ENCODE measurements at regions not wholly inside any gene's neighbourhood (a gene's known extent, or its start where the extent isn't known, plus 50 kb on each side); places are given as distances from the start of the nearest gene placed in this dataset.

DNA sequence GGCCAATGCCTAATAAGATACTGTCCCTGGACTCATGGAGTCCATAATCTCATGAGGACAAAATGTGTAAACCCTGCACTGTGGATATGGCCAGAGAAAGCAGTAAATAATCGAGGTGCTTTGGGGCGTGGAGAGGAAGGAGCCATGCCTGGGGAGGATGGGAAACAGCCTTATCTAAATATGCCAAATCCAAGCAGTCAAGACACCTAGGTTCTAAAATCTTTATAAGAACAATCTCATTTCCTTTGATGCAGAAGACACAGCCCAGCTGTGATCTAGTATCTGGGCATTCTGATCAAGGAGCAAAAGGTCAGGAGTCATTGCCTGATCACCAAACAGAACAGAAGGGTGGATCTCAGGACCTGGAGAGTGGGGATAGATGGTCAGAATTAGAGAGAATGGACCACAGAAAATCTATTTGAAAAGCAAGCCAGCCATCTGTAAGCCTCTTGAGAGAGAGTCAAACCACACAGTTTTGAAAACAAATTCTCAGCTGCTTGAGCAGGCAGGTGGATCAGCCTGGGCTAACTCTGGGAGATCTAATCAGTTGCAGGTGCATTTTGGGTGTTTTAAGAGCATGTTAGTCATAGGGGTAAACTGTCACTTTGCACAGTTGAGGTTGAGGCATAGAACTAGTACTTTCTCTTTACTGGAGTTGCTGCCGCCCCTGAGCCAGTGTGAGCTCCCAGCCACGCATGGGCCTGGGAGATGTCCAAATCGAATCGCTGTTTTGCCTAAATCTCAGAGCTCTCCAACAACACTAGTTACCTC lies 130.8 kb upstream of the TNFAIP3 start:
- no peak overlapping the region for H3K4me3 Mint-ChIP-seq
- 62% methylated on average over 4 of the region's 6 CpGs for WGBS (ENCODE audit: insufficient coverage)
- H2AFZ ChIP-seq (ENCODE audit: insufficient read depth, low read depth, low read length, poor library complexity, severe bottlenecking) = no peak overlapping the region
- peaks cover 3% of the 10 kb centered on the region for H3K27me3 Mint-ChIP-seq
- peaks cover 16% of the 10 kb centered on the region for H3K4me1 Mint-ChIP-seq
- no peaks in the 10 kb centered on the region for H3K9me3 Mint-ChIP-seq (ENCODE audit: insufficient read depth)
- no peaks in the 10 kb centered on the region for H3K9me3 ChIP-seq (ENCODE audit: control extremely low read depth in 1 of 3, control insufficient read depth in 2 of 3, insufficient read depth in 1 of 3, low read length in 2 of 3)
- H3K27me3 ChIP-seq (replicated peaks in 1 of 4; ENCODE audit: control extremely low read depth in 1 of 4, control insufficient read depth in 3 of 4, insufficient read depth in 4 of 4, low read length in 3 of 4) = no peaks in the 10 kb centered on the region
- no peak overlapping the region for H3K4me3 ChIP-seq (ENCODE audit: control extremely low read depth in 1 of 5, extremely low read depth in 1 of 5, insufficient read depth in 1 of 5, low read depth in 2 of 5, low read length in 4 of 5)
- ChIA-PET CTCF (no interaction called here), POLR2A (no interaction called here)
- H4K20me1 ChIP-seq (ENCODE audit: control insufficient read depth, insufficient read depth, low read length, poor library complexity, severe bottlenecking) = no peaks in the 10 kb centered on the region
- H3K27ac Mint-ChIP-seq = peak overlapping the region; percentile 54
- no peaks in the 10 kb centered on the region for H3K79me2 ChIP-seq (ENCODE audit: control insufficient read depth, insufficient read depth, low read length)
- intact Hi-C loops (cut with micrococcal nuclease) = no loop called here
- no peak overlapping the region for H3K9ac ChIP-seq (ENCODE audit: low read length)
- ATAC-seq (ENCODE audit: low read depth) (peak; percentile 65), DNase-seq (no peak)
- peaks cover 7 to 9% of the 10 kb centered on the region in 2 donors for H3K4me1 ChIP-seq (ENCODE audit: control insufficient read depth in 2 of 2, insufficient read depth in 2 of 2, low read length in 2 of 2)
- H3K36me3 ChIP-seq (replicated peaks in 1 of 2; ENCODE audit: control extremely low read depth in 1 of 2, control insufficient read depth in 1 of 2, extremely low read depth in 1 of 2, insufficient read depth in 2 of 2, low read length in 1 of 2) = no peaks in the 10 kb centered on the region
- no peak overlapping the region for H3K27ac ChIP-seq (ENCODE audit: low read length in 2 of 2)
- H3K4me2 ChIP-seq (replicated peaks; ENCODE audit: low read depth, low read length, poor library complexity, severe bottlenecking) = no peak overlapping the region
- no peak for TF ChIP-seq EZH2 (IDR thresholded peaks at IDR 0.05; ENCODE audit: borderline replicate concordance, insufficient read depth, low read depth, low read length, poor library complexity, severe bottlenecking)
- TF ChIP-seq, protein P1, sequence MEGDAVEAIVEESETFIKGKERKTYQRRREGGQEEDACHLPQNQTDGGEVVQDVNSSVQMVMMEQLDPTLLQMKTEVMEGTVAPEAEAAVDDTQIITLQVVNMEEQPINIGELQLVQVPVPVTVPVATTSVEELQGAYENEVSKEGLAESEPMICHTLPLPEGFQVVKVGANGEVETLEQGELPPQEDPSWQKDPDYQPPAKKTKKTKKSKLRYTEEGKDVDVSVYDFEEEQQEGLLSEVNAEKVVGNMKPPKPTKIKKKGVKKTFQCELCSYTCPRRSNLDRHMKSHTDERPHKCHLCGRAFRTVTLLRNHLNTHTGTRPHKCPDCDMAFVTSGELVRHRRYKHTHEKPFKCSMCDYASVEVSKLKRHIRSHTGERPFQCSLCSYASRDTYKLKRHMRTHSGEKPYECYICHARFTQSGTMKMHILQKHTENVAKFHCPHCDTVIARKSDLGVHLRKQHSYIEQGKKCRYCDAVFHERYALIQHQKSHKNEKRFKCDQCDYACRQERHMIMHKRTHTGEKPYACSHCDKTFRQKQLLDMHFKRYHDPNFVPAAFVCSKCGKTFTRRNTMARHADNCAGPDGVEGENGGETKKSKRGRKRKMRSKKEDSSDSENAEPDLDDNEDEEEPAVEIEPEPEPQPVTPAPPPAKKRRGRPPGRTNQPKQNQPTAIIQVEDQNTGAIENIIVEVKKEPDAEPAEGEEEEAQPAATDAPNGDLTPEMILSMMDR (IDR thresholded peaks at IDR 0.05) = no peak

DNA sequence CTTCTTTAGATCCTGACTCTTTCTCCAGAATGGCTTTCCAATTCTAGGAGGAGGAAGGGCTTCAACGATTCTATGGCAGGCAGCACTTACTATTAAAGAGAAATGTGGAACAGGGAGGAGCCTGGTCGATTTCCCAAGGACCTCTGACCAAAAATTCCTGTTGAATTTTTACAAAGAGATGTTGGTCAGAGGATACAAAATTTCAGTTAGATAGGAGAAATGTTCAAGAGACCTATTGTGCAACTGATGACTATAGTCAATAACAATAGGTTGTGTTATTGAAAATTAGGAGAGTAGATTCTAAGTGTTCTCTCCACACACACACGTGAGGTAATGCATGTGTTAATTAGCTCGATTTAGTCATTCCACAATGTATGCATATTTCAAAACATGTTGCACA lies 130.1 kb upstream of the TNFAIP3 start:
- TF ChIP-seq EZH2 (IDR thresholded peaks at IDR 0.05; ENCODE audit: borderline replicate concordance, insufficient read depth, low read depth, low read length, poor library complexity, severe bottlenecking) = no peak
- TF ChIP-seq, protein P1 (IDR thresholded peaks at IDR 0.05) = no peak
- Histone ChIP-seq H2AFZ (ENCODE audit: insufficient read depth, low read depth, low read length, poor library complexity, severe bottlenecking) (no peak overlapping the region), H3K4me2 (replicated peaks; ENCODE audit: low read depth, low read length, poor library complexity, severe bottlenecking) (no peak overlapping the region), H3K4me3 (ENCODE audit: control extremely low read depth in 1 of 5, extremely low read depth in 1 of 5, insufficient read depth in 1 of 5, low read depth in 2 of 5, low read length in 4 of 5) (no peak overlapping the region), H3K79me2 (ENCODE audit: control insufficient read depth, insufficient read depth, low read length) (no peaks in the 10 kb centered on the region), H3K36me3 (replicated peaks in 1 of 2; ENCODE audit: control extremely low read depth in 1 of 2, control insufficient read depth in 1 of 2, extremely low read depth in 1 of 2, insufficient read depth in 2 of 2, low read length in 1 of 2) (no peaks in the 10 kb centered on the region), H3K9ac (ENCODE audit: low read length) (no peak overlapping the region), H3K27ac (ENCODE audit: low read length in 2 of 2) (no peak overlapping the region), H3K9me3 (ENCODE audit: control extremely low read depth in 1 of 3, control insufficient read depth in 2 of 3, insufficient read depth in 1 of 3, low read length in 2 of 3) (no peaks in the 10 kb centered on the region), H4K20me1 (ENCODE audit: control insufficient read depth, insufficient read depth, low read length, poor library complexity, severe bottlenecking) (no peaks in the 10 kb centered on the region), H3K4me1 (ENCODE audit: control insufficient read depth in 2 of 2, insufficient read depth in 2 of 2, low read length in 2 of 2) (peaks cover 7 to 9% of the 10 kb centered on the region in 2 donors), H3K27me3 (replicated peaks in 1 of 4; ENCODE audit: control extremely low read depth in 1 of 4, control insufficient read depth in 3 of 4, insufficient read depth in 4 of 4, low read length in 3 of 4) (no peaks in the 10 kb centered on the region)
- no peak overlapping the region for H3K27ac Mint-ChIP-seq
- peaks cover 16% of the 10 kb centered on the region for H3K4me1 Mint-ChIP-seq
- H3K4me3 Mint-ChIP-seq = no peak overlapping the region
- intact Hi-C loops (cut with micrococcal nuclease) = no loop called here
- ChIA-PET POLR2A (no interaction called here), CTCF (no interaction called here)
- no peaks in the 10 kb centered on the region for H3K9me3 Mint-ChIP-seq (ENCODE audit: insufficient read depth)
- 93% methylated on average over 2 of the region's 4 CpGs for WGBS (ENCODE audit: insufficient coverage)
- ATAC-seq (ENCODE audit: low read depth) = no peak
- peaks cover 3% of the 10 kb centered on the region for H3K27me3 Mint-ChIP-seq
- no peak for DNase-seq
